ENCODE measurements at regions not wholly inside any gene's neighbourhood (a gene's known extent, or its start where the extent isn't known, plus 50 kb on each side); places are given as distances from the start of the nearest gene placed in this dataset.

GRCh38 chr17:15177343-15177742 lies 87.8 kb downstream of the PMP22 start:
- DNase-seq (ENCODE audit: low read depth): no peak
- no peak for TF ChIP-seq CTCF (IDR thresholded peaks at IDR 0.05; ENCODE audit: insufficient read depth, low read depth, low read length, missing control alignments)
- H3K4me3 ChIP-seq (ENCODE audit: low read length): no peak overlapping the region

GRCh38 chr17:15175356-15175755 lies 89.8 kb downstream of the PMP22 start:
- no peak for TF ChIP-seq CTCF (IDR thresholded peaks at IDR 0.05; ENCODE audit: insufficient read depth, low read depth, low read length, missing control alignments)
- no peak for DNase-seq (ENCODE audit: low read depth)
- no peak overlapping the region for H3K4me3 ChIP-seq (ENCODE audit: low read length)

- peak; percentile 65 for DNase-seq (ENCODE audit: low read depth)
- peak; percentile 93 for TF ChIP-seq CTCF (IDR thresholded peaks at IDR 0.05; ENCODE audit: insufficient read depth, low read depth, low read length, missing control alignments)
- H3K4me3 ChIP-seq (ENCODE audit: low read length): no peak overlapping the region
These were observed 93.7 kb downstream of the PMP22 start for GRCh38 chr17:15171167-15172047.

GRCh38 chr17:15169676-15170075 lies 95.5 kb downstream of the PMP22 start:
- H3K4me3 ChIP-seq (ENCODE audit: low read length): no peak overlapping the region
- DNase-seq (ENCODE audit: low read depth): peak; percentile 17
- no peak for TF ChIP-seq CTCF (IDR thresholded peaks at IDR 0.05; ENCODE audit: insufficient read depth, low read depth, low read length, missing control alignments)

- no peak for TF ChIP-seq CTCF (IDR thresholded peaks at IDR 0.05; ENCODE audit: insufficient read depth, low read depth, low read length, missing control alignments)
- H3K4me3 ChIP-seq (ENCODE audit: low read length): no peak overlapping the region
- DNase-seq (ENCODE audit: low read depth): no peak
These were observed 96.7 kb downstream of the PMP22 start for GRCh38 chr17:15168379-15168778.

GRCh38 chr17:15161395-15161794 lies 103.7 kb downstream of the PMP22 start:
- DNase-seq (ENCODE audit: low read depth): no peak
- TF ChIP-seq CTCF (IDR thresholded peaks at IDR 0.05; ENCODE audit: insufficient read depth, low read depth, low read length, missing control alignments): no peak

GRCh38 chr17:15157051-15157450 lies 108.1 kb downstream of the PMP22 start:
- H3K4me3 ChIP-seq (ENCODE audit: low read length): no peak overlapping the region
- peak; percentile 23 for DNase-seq (ENCODE audit: low read depth)
- no peak for TF ChIP-seq CTCF (IDR thresholded peaks at IDR 0.05; ENCODE audit: insufficient read depth, low read depth, low read length, missing control alignments)

More at GRCh38 chr17:15161395-15161794, 103.7 kb downstream of the PMP22 start:
- no peak overlapping the region for H3K4me3 ChIP-seq (ENCODE audit: low read length)
